MM.1S (cell line): ENCODE measurements at regions not wholly inside any gene's neighbourhood (a gene's known extent, or its start where the extent isn't known, plus 50 kb on each side); places are given as distances from the start of the nearest gene placed in this dataset.

Source experiments
- EZH2phosphoT487 ChIP-seq: fragments of 300-600 bp; sonication (generic); IDR thresholded peaks from 2 replicates; pipeline ENCODE4 v1.6.1; 2018; ENCODE audit warnings: antibody characterized with exemption, low read length
- TF ChIP-seq, protein P1 (sequence below): fragments of 300-600 bp; sonication (generic); IDR thresholded peaks from 2 replicates; pipeline ENCODE4 v1.5.1; 2016; ENCODE audit warnings: antibody characterized with exemption, low read length, mixed read lengths

DNA sequence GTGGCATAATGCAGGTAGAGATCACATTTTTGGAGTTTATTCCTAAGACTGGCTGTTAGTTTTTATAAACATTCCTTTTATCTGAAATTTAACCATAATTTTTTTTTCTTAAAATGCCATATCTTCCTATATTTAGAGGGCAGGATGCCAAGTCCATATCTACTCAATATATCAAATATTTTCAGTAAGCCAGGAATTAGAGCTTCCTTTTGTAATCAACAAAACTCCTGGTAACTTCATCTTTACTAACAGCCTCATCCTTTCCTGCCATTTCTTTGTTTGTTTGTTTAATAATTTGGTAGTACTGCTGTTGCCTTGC, 136.3 kb downstream of the OLIG3 start:
- TF ChIP-seq, protein P1, sequence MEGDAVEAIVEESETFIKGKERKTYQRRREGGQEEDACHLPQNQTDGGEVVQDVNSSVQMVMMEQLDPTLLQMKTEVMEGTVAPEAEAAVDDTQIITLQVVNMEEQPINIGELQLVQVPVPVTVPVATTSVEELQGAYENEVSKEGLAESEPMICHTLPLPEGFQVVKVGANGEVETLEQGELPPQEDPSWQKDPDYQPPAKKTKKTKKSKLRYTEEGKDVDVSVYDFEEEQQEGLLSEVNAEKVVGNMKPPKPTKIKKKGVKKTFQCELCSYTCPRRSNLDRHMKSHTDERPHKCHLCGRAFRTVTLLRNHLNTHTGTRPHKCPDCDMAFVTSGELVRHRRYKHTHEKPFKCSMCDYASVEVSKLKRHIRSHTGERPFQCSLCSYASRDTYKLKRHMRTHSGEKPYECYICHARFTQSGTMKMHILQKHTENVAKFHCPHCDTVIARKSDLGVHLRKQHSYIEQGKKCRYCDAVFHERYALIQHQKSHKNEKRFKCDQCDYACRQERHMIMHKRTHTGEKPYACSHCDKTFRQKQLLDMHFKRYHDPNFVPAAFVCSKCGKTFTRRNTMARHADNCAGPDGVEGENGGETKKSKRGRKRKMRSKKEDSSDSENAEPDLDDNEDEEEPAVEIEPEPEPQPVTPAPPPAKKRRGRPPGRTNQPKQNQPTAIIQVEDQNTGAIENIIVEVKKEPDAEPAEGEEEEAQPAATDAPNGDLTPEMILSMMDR, result no peak
- TF ChIP-seq EZH2phosphoT487, result no peak
